Gastrocnemius medialis (tissue), 4 donors: ENCODE measurements at regions not wholly inside any gene's neighbourhood (a gene's known extent, or its start where the extent isn't known, plus 50 kb on each side); places are given as distances from the start of the nearest gene placed in this dataset.

Experiments
- ATAC-seq, 2 donors: fragments of 150-250 bp; one replicate each; pipeline ENCODE4 v1.9.1; 2016
- DNase-seq, 2 donors: peaks; one replicate each; pipeline ENCODE4 v3.0.0-alpha.2; 2019
- H3K27ac ChIP-seq, 4 donors: fragments of 200-600 bp; sonication (generic); 1 replicate in 1 of 4; 2 replicates in 3 of 4; pipeline ENCODE4 v1.5.1; 2016 to 2018; ENCODE audit warnings: mild to moderate bottlenecking in 2 of 4, moderate library complexity in 1 of 4
- H3K27me3 ChIP-seq, 3 donors: fragments of 200-600 bp; sonication (generic) in 2 of 3; 1 replicate in 1 of 3; 2 replicates in 2 of 3; pipeline versions ENCODE4 v1.5.1 to v1.6.0; 2016 to 2019; ENCODE audit warnings: mild to moderate bottlenecking in 1 of 3, moderate library complexity in 1 of 3
- H3K36me3 ChIP-seq, 2 donors: fragments of 200-600 bp; sonication (generic) in 1 of 2; one replicate each; pipeline ENCODE4 v1.5.1; 2017 to 2018
- H3K4me1 ChIP-seq, 2 donors: fragments of 200-600 bp; sonication (generic) in 1 of 2; one replicate each; pipeline ENCODE4 v1.5.1; 2016 to 2017; ENCODE audit warnings: mild to moderate bottlenecking in 2 of 2
- H3K4me3 ChIP-seq, 4 donors: fragments of 200-600 bp; sonication (generic) in 3 of 4; 1 replicate in 1 of 4; 2 replicates in 3 of 4; pipeline ENCODE4 v1.5.1; 2016 to 2019; ENCODE audit warnings: mild to moderate bottlenecking in 2 of 4
- H3K9me3 ChIP-seq, 3 donors: fragments of 200-600 bp; sonication (generic) in 2 of 3; 1 replicate in 1 of 3; 2 replicates in 2 of 3; pipeline ENCODE4 v1.5.1; 2016 to 2019
- CTCF ChIP-seq, 5 experiments: fragments of 450-650 bp in 3 of 5; fragments of 200-600 bp in 2 of 5; sonication (generic) in 2 of 5; IDR thresholded peaks in 4 of 5; conservative IDR thresholded peaks in 1 of 5; 1 replicate in 4 of 5; 2 replicates in 1 of 5; pipeline ENCODE4 v1.5.1; 2016 to 2019; ENCODE audit warnings: antibody characterized with exemption in 5 of 5, mild to moderate bottlenecking in 3 of 5, moderate library complexity in 3 of 5
- POLR2A ChIP-seq, 2 donors: fragments of 450-650 bp; IDR thresholded peaks; one replicate each; pipeline ENCODE4 v1.6.1; 2017; ENCODE audit warnings: antibody characterized with exemption in 2 of 2, mild to moderate bottlenecking in 2 of 2, moderate library complexity in 2 of 2
- in situ Hi-C, 4 donors: fragments of 200-750 bp; cut with MboI; loops; one replicate each; pipeline versions ENCODE4 v1.15.0 to v1.8.0; 2017; ENCODE audit warnings: low sequenced_read_pairs in 4 of 4
- intact Hi-C: fragments of 100-400 bp; cut with DNase I; formaldehyde crosslinking; loops from one replicate; pipeline ENCODE4 v1.15.1; 2023; ENCODE audit warnings: low total_unique reads

GRCh38 chr12:13431041-13431440, 234.5 kb downstream of the EMP1 start:
- no peak overlapping the region for H3K27ac ChIP-seq
- intact Hi-C loops: no loop called here
- no peak overlapping the region for H3K4me3 ChIP-seq
- ATAC-seq: no peak
- H3K9me3 ChIP-seq: no peaks in the 10 kb centered on the region
- TF ChIP-seq CTCF (IDR thresholded peaks at IDR 0.05 in 4 of 5, conservative IDR thresholded peaks at IDR 0.05 in 1 of 5) (no peak), POLR2A (IDR thresholded peaks at IDR 0.05) (no peak)
- no peaks in the 10 kb centered on the region for H3K36me3 ChIP-seq
- in situ Hi-C loops: no loop called here
- no peaks in the 10 kb centered on the region for H3K27me3 ChIP-seq
- DNase-seq: no peak
- H3K4me1 ChIP-seq: no peaks in the 10 kb centered on the region

- no peaks in the 10 kb centered on the region for H3K4me1 ChIP-seq
- TF ChIP-seq POLR2A (IDR thresholded peaks at IDR 0.05): no peak
- no peaks in the 10 kb centered on the region for H3K27me3 ChIP-seq
- intact Hi-C loops: no loop called here
- no peaks in the 10 kb centered on the region for H3K9me3 ChIP-seq
- H3K4me3 ChIP-seq: no peak overlapping the region
- no peak for DNase-seq
- no peaks in the 10 kb centered on the region for H3K36me3 ChIP-seq
- in situ Hi-C loops: no loop called here
- no peak overlapping the region for H3K27ac ChIP-seq
- peak in 1 of 2 donors; percentile 24 for ATAC-seq
Measured at GRCh38 chr12:13428538-13429265, 232.2 kb downstream of the EMP1 start.

GRCh38 chr12:13425766-13426165, 229.2 kb downstream of the EMP1 start:
- no peak for TF ChIP-seq CTCF (IDR thresholded peaks at IDR 0.05 in 4 of 5, conservative IDR thresholded peaks at IDR 0.05 in 1 of 5)
- TF ChIP-seq POLR2A (IDR thresholded peaks at IDR 0.05): no peak
- no peak for ATAC-seq

GRCh38 chr12:13422291-13422690, 225.8 kb downstream of the EMP1 start:
- ATAC-seq: no peak
- Histone ChIP-seq H3K36me3 (no peaks in the 10 kb centered on the region), H3K4me1 (no peaks in the 10 kb centered on the region), H3K9me3 (no peaks in the 10 kb centered on the region), H3K27ac (no peak overlapping the region), H3K4me3 (no peak overlapping the region), H3K27me3 (no peaks in the 10 kb centered on the region)
- intact Hi-C loops (no loop called here), in situ Hi-C loops (no loop called here)
- DNase-seq: no peak
- TF ChIP-seq POLR2A (IDR thresholded peaks at IDR 0.05) (no peak), CTCF (IDR thresholded peaks at IDR 0.05 in 4 of 5, conservative IDR thresholded peaks at IDR 0.05 in 1 of 5) (no peak)

More at GRCh38 chr12:13425766-13426165, 229.2 kb downstream of the EMP1 start:
- Histone ChIP-seq H3K4me1 (no peaks in the 10 kb centered on the region), H3K36me3 (no peaks in the 10 kb centered on the region), H3K27me3 (no peaks in the 10 kb centered on the region), H3K9me3 (no peaks in the 10 kb centered on the region), H3K27ac (no peak overlapping the region), H3K4me3 (no peak overlapping the region)
- DNase-seq: no peak
- in situ Hi-C loops: no loop called here
- intact Hi-C loops: no loop called here

- Histone ChIP-seq H3K27me3 (no peaks in the 10 kb centered on the region), H3K36me3 (no peaks in the 10 kb centered on the region), H3K4me3 (no peak overlapping the region), H3K9me3 (no peaks in the 10 kb centered on the region), H3K4me1 (no peaks in the 10 kb centered on the region), H3K27ac (no peak overlapping the region)
- intact Hi-C loops: no loop called here
- in situ Hi-C loops: no loop called here
- DNase-seq (no peak), ATAC-seq (no peak)
- TF ChIP-seq CTCF (IDR thresholded peaks at IDR 0.05 in 4 of 5, conservative IDR thresholded peaks at IDR 0.05 in 1 of 5): no peak
- no peak for TF ChIP-seq POLR2A (IDR thresholded peaks at IDR 0.05)
Measured at GRCh38 chr12:13417516-13417915, 221.0 kb downstream of the EMP1 start.
